ENCODE measurements at regions not wholly inside any gene's neighbourhood (a gene's known extent, or its start where the extent isn't known, plus 50 kb on each side); places are given as distances from the start of the nearest gene placed in this dataset.

DNA sequence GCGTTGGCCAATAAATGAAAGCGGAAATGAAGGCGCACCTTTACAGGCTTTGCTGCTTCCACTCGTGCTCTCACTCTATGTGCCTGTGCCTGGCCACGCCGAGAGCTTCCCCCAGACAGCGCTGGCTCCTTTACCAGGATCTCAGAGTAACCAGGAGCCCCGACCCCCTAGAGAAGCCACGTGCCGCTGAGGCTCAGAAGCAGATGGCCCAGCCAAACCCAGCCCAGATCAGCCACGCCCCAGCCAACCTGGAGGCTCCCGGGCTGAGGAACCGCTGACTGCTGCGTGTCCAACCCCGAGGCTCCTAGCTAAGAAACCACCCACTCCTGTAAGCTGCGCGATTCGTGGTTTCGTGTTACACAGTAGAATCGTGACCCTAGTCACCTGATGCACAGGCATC, 199.3 kb downstream of the NCK2 start:
- DNase-seq (ENCODE audit: low read depth, low spot score): no peak

Data from pulmonary artery endothelial cell (primary cell).